ENCODE measurements at regions not wholly inside any gene's neighbourhood (a gene's known extent, or its start where the extent isn't known, plus 50 kb on each side); places are given as distances from the start of the nearest gene placed in this dataset.

GRCh38 chr1:242743983-242744780 is 219.7 kb upstream of the PLD5 start:
- no peaks in the 10 kb centered on the region for H3K9me3 ChIP-seq (ENCODE audit: insufficient read depth in 2 of 2, low read depth in 1 of 2, low read length in 1 of 2)
- no peak overlapping the region for H2BK12ac ChIP-seq (ENCODE audit: low read depth, low read length)
- no peak overlapping the region for H3K4ac ChIP-seq (replicated peaks; ENCODE audit: insufficient read length, low read depth, low read length)
- CTCF ChIA-PET (ENCODE audit: partially characterized antibody) = no interaction called here
- TF ChIP-seq NANOG (IDR thresholded peaks at IDR 0.05; ENCODE audit: insufficient read depth, low read depth, low read length, poor library complexity, severe bottlenecking) (no peak), GABPA (IDR thresholded peaks at IDR 0.05; ENCODE audit: borderline replicate concordance, insufficient read depth, low read length) (no peak), JUND (IDR thresholded peaks at IDR 0.05; ENCODE audit: low read length) (no peak), CBX5 (IDR thresholded peaks at IDR 0.05; ENCODE audit: low read depth, low read length) (no peak), EZH2 (IDR thresholded peaks at IDR 0.05; ENCODE audit: low read depth, low read length, severe bottlenecking) (no peak), RBBP5 (IDR thresholded peaks at IDR 0.05; ENCODE audit: borderline replicate concordance, low read depth, low read length) (no peak), POLR2AphosphoS5 (IDR thresholded peaks at IDR 0.05; ENCODE audit: low read depth, low read length) (no peak), FOSL1 (IDR thresholded peaks at IDR 0.05; ENCODE audit: insufficient read depth, low read depth, low read length) (no peak), RAD21 (IDR thresholded peaks at IDR 0.05 in 1 of 2, conservative IDR thresholded peaks at IDR 0.05 in 1 of 2; ENCODE audit: low read depth in 2 of 2, low read length in 2 of 2) (no peak), PHF8 (conservative IDR thresholded peaks at IDR 0.05; ENCODE audit: low read depth, low read length) (no peak), CHD2 (IDR thresholded peaks at IDR 0.05; ENCODE audit: low read length) (no peak), YY1 (IDR thresholded peaks at IDR 0.05; ENCODE audit: low read depth, low read length) (no peak), SUZ12 (IDR thresholded peaks at IDR 0.05; ENCODE audit: low read length) (no peak)
- no peak overlapping the region for H3K23ac ChIP-seq (ENCODE audit: insufficient read length)
- no peak overlapping the region for H4K8ac ChIP-seq (ENCODE audit: extremely low read depth, insufficient read depth, low read length)
- H4K91ac ChIP-seq (replicated peaks; ENCODE audit: insufficient read length, low read length) = no peak overlapping the region
- WGBS, 2 experiments (ENCODE audit: extremely low coverage in 1 of 2, insufficient coverage in 1 of 2, insufficient read length in 1 of 2, insufficient replicate concordance in 2 of 2, low coverage in 1 of 2, low lambda C conversion rate in 2 of 2, missing lambda C conversion rate in 1 of 2) = 88% methylated on average over 6 of the region's 6 CpGs; no CpG with 5 or more reads in 1 of the 2 experiments
- no peak overlapping the region for H2BK5ac ChIP-seq (ENCODE audit: low read depth, low read length)
- peak overlapping the region; percentile 70; the same call in 1 of the 2 replicates for H2AFZ ChIP-seq (ENCODE audit: low read length)
- DNase-seq (ENCODE audit: low read depth in 1 of 2, low spot score in 2 of 2) (no peak), FAIRE-seq (no peak)
- H3K27me3 ChIP-seq (replicated peaks in 1 of 4; ENCODE audit: control insufficient read depth in 3 of 4, extremely low read depth in 1 of 4, insufficient read depth in 3 of 4, low read length in 3 of 4) = no peaks in the 10 kb centered on the region
- H3K4me2 ChIP-seq (ENCODE audit: insufficient read depth in 1 of 2, low read depth in 2 of 2, low read length in 2 of 2) = no peak overlapping the region
- POLR2A ChIA-PET (ENCODE audit: partially characterized antibody) = no interaction called here
- no peaks in the 10 kb centered on the region for H3K23me2 ChIP-seq (ENCODE audit: low read depth, low read length)
- H4K5ac ChIP-seq (ENCODE audit: insufficient read length, low read depth, low read length) = no peak overlapping the region
- H4K20me1 ChIP-seq (replicated peaks in 1 of 2; ENCODE audit: control insufficient read depth in 1 of 2, insufficient read depth in 2 of 2, low read length in 2 of 2) = peaks cover 0 to 4% of the 10 kb centered on the region in 2 experiments
- H2AK5ac ChIP-seq (ENCODE audit: low read depth, low read length) = no peak overlapping the region
- no peak overlapping the region for H3K14ac ChIP-seq (ENCODE audit: insufficient read length)
- no peak overlapping the region for H3K4me3 ChIP-seq (ENCODE audit: extremely low read depth in 1 of 4, insufficient read depth in 2 of 4, low read depth in 3 of 4, low read length in 4 of 4)
- no peaks in the 10 kb centered on the region for H3K36me3 ChIP-seq (ENCODE audit: control insufficient read depth in 2 of 4, insufficient read depth in 4 of 4, low read length in 3 of 4)
- H3K79me2 ChIP-seq (ENCODE audit: control insufficient read depth in 1 of 2, insufficient read depth in 2 of 2, low read length in 2 of 2) = no peaks in the 10 kb centered on the region
- no peak overlapping the region for H3K56ac ChIP-seq (replicated peaks; ENCODE audit: insufficient read length, low read depth, low read length)
- H3K9ac ChIP-seq (replicated peaks in 1 of 4; ENCODE audit: extremely low read depth in 1 of 4, low read depth in 3 of 4, low read length in 3 of 4) = no peak overlapping the region
- H2BK15ac ChIP-seq (ENCODE audit: low read length) = no peak overlapping the region
- H3K27ac ChIP-seq (ENCODE audit: low read depth, low read length) = no peak overlapping the region
- H2BK120ac ChIP-seq (replicated peaks; ENCODE audit: low read depth, low read length) = no peak overlapping the region
- no peak overlapping the region for H2BK20ac ChIP-seq (ENCODE audit: low read length)
- no peaks in the 10 kb centered on the region for H3K4me1 ChIP-seq (replicated peaks in 1 of 4; ENCODE audit: control insufficient read depth in 3 of 4, insufficient read depth in 4 of 4, low read length in 3 of 4)
- H3K79me1 ChIP-seq (ENCODE audit: low read depth, low read length) = no peaks in the 10 kb centered on the region
- no peak overlapping the region for H3K18ac ChIP-seq (ENCODE audit: extremely low read depth, low read length)
